SK-N-SH (cell line): ENCODE measurements at regions not wholly inside any gene's neighbourhood (a gene's known extent, or its start where the extent isn't known, plus 50 kb on each side); places are given as distances from the start of the nearest gene placed in this dataset.

Experiments used
- CTCF ChIA-PET: fragments of 300-600, 350-600 bp; formaldehyde crosslinking; extraction: SDS; loops from one replicate; lab custom pipeline; 2021; lab: Yijun Ruan, JAX
- POLR2A ChIA-PET: fragments of 350-600 bp; sonication (Branson Sonifier 250); formaldehyde crosslinking; extraction: SDS; loops from one replicate; lab custom pipeline; 2020; ENCODE audit warnings: antibody characterized with exemption, inconsistent platforms; lab: Yijun Ruan, JAX
- DNase-seq: peaks from one replicate; pipeline ENCODE4 v3.0.0; 2012
- H2AFZ ChIP-seq: fragments of 200-600 bp; sonication (generic); 2 replicates; pipeline ENCODE4 v1.8.1; 2016; ENCODE audit warnings: antibody characterized with exemption, mild to moderate bottlenecking, low read depth
- H3F3A ChIP-seq: fragments of 200-600 bp; sonication (generic); replicated peaks from 2 replicates; pipeline ENCODE3; 2016; ENCODE audit warnings: antibody characterized with exemption, mild to moderate bottlenecking; ENCODE audit not compliant: insufficient read depth
- H3K27ac ChIP-seq, 2 experiments: fragments of 200-500 bp in 1 of 2; fragments of 200-600 bp in 1 of 2; sonication (Bioruptor generic) in 1 of 2; sonication (generic), shearing (Covaris generic) in 1 of 2; 2 replicates each; pipeline versions ENCODE4 v1.5.1 to v1.6.1; 2014 to 2016; ENCODE audit warnings: low read depth in 2 of 2, inconsistent platforms in 1 of 2, low read length in 1 of 2, mild to moderate bottlenecking in 1 of 2, mixed read lengths in 1 of 2
- H3K27me3 ChIP-seq: fragments of 200-600 bp; sonication (generic), shearing (Covaris generic); 2 replicates; pipeline ENCODE4 v1.6.1; 2016; ENCODE audit warnings: mixed run types; ENCODE audit not compliant: insufficient read depth
- H3K36me3 ChIP-seq, 2 experiments: fragments of 200-500 bp in 1 of 2; fragments of 200-600 bp in 1 of 2; sonication (Bioruptor generic) in 1 of 2; sonication (generic) in 1 of 2; replicated peaks in 1 of 2; 2 replicates each; pipeline versions ENCODE3 to v1.5.1; 2014 to 2016; ENCODE audit warnings: low read length in 1 of 2, mild to moderate bottlenecking in 1 of 2; ENCODE audit not compliant: insufficient read depth in 2 of 2, control insufficient read depth in 1 of 2
- H3K4me1 ChIP-seq, 2 experiments: fragments of 200-500 bp in 1 of 2; fragments of 200-600 bp in 1 of 2; sonication (Bioruptor generic) in 1 of 2; sonication (generic), shearing (Covaris generic) in 1 of 2; 2 replicates each; pipeline versions ENCODE4 v1.5.1 to v1.6.1; 2014 to 2016; ENCODE audit warnings: low read depth in 1 of 2, low read length in 1 of 2, mixed run types in 1 of 2; ENCODE audit not compliant: insufficient read depth in 2 of 2, control insufficient read depth in 1 of 2
- H3K4me2 ChIP-seq: fragments of 200-600 bp; sonication (generic), shearing (Covaris generic); 2 replicates; pipeline ENCODE4 v1.6.1; 2017; ENCODE audit warnings: mixed run types
- H3K4me3 ChIP-seq, 2 experiments: fragments of 200-500 bp in 1 of 2; fragments of 200-600 bp in 1 of 2; sonication (Bioruptor generic) in 1 of 2; sonication (generic), shearing (Covaris generic) in 1 of 2; 2 replicates each; pipeline versions ENCODE4 v1.5.1 to v1.8.1; 2014 to 2016; ENCODE audit warnings: low read depth in 2 of 2, inconsistent platforms in 1 of 2, low read length in 1 of 2, mild to moderate bottlenecking in 1 of 2, mixed read lengths in 1 of 2, moderate library complexity in 1 of 2
- H3K79me2 ChIP-seq: fragments of 200-600 bp; sonication (generic); 2 replicates; pipeline ENCODE4 v1.8.1; 2017; ENCODE audit warnings: mild to moderate bottlenecking; ENCODE audit not compliant: insufficient read depth
- H3K9ac ChIP-seq: fragments of 200-600 bp; sonication (generic); 2 replicates; pipeline ENCODE4 v1.6.1; 2017; ENCODE audit warnings: mixed run types
- H3K9me2 ChIP-seq: fragments of 200-600 bp; sonication (generic); 2 replicates; pipeline ENCODE4 v1.6.1; 2017; ENCODE audit warnings: mixed run types
- H3K9me3 ChIP-seq: fragments of 200-600 bp; sonication (generic); 2 replicates; pipeline ENCODE4 v1.6.1; 2017; ENCODE audit warnings: mixed run types, mild to moderate bottlenecking, moderate library complexity
- H4K20me1 ChIP-seq: fragments of 200-600 bp; sonication (generic); 2 replicates; pipeline ENCODE4 v1.6.1; 2017; ENCODE audit warnings: mild to moderate bottlenecking, mixed run types; ENCODE audit not compliant: insufficient read depth
- CHD2 ChIP-seq: fragments of 150-350 bp; IDR thresholded peaks from 2 replicates; pipeline ENCODE4 v1.6.1; 2018; ENCODE audit warnings: low read length; ENCODE audit not compliant: partially characterized antibody
- ELF1 ChIP-seq: IDR thresholded peaks from 2 replicates; pipeline ENCODE4 v1.4.0; 2012
- EP300 ChIP-seq, 2 experiments: IDR thresholded peaks; 2 replicates each; pipeline versions ENCODE4 v1.4.0 to v1.6.1; 2012; ENCODE audit warnings: borderline replicate concordance in 1 of 2, low read depth in 1 of 2, low read length in 1 of 2
- FOSL2 ChIP-seq: IDR thresholded peaks from 2 replicates; pipeline ENCODE4 v1.4.0; 2012; ENCODE audit warnings: low read depth, mild to moderate bottlenecking, moderate library complexity, borderline replicate concordance
- FOXJ3 ChIP-seq: sonication (generic); formaldehyde crosslinking; IDR thresholded peaks from 2 replicates; pipeline ENCODE4 v1.5.1; 2020; ENCODE audit warnings: mild to moderate bottlenecking, missing genetic modification reagents
- FOXM1 ChIP-seq: IDR thresholded peaks from 2 replicates; pipeline ENCODE4 v1.4.0; 2012; ENCODE audit warnings: low read depth, mild to moderate bottlenecking
- IRF3 ChIP-seq: fragments of 150-350 bp; IDR thresholded peaks from 2 replicates; pipeline ENCODE4 v1.6.1; 2016; ENCODE audit warnings: mild to moderate bottlenecking, low read depth, low read length
- MEF2A ChIP-seq: IDR thresholded peaks from 2 replicates; pipeline ENCODE4 v1.4.0; 2012; ENCODE audit warnings: low read depth, borderline replicate concordance
- POLR2AphosphoS5 ChIP-seq: IDR thresholded peaks from 2 replicates; pipeline ENCODE4 v1.6.1; 2012; ENCODE audit warnings: low read depth, low read length
- SIN3A ChIP-seq: IDR thresholded peaks from 2 replicates; pipeline ENCODE4 v1.6.1; 2012; ENCODE audit warnings: low read depth, mild to moderate bottlenecking, low read length, moderate library complexity, borderline replicate concordance
- SMC3 ChIP-seq: IDR thresholded peaks from 2 replicates; pipeline ENCODE4 v1.6.1; 2012; ENCODE audit warnings: low read depth, low read length, improper control_type of control experiment
- TAF1 ChIP-seq: IDR thresholded peaks from 2 replicates; pipeline ENCODE4 v1.6.1; 2012; ENCODE audit warnings: low read depth, mild to moderate bottlenecking, low read length, moderate library complexity, borderline replicate concordance
- TEAD4 ChIP-seq: IDR thresholded peaks from 2 replicates; pipeline ENCODE4 v1.4.0; 2012; ENCODE audit warnings: mild to moderate bottlenecking, borderline replicate concordance; ENCODE audit not compliant: insufficient read depth
- USF1 ChIP-seq: IDR thresholded peaks from 2 replicates; pipeline ENCODE4 v1.4.0; 2012; ENCODE audit warnings: low read depth, borderline replicate concordance
- USF2 ChIP-seq: fragments of 150-350 bp; IDR thresholded peaks from 2 replicates; pipeline ENCODE4 v1.6.1; 2017; ENCODE audit warnings: antibody characterized with exemption, low read length, low read depth, borderline replicate concordance
- WGBS: methylation state at CpG from one replicate; pipeline ENCODE4 v1.1.6; 2017; ENCODE audit warnings: low lambda C conversion rate; 5-methylcytosine and 5-hydroxymethylcytosine counted together

- TF ChIP-seq IRF3 (no peak), SMC3 (no peak)
Measured at GRCh38 chr6:4349931-4350330, 214.6 kb upstream of the ECI2 start (continued).

- Histone ChIP-seq H4K20me1 (no peaks in the 10 kb centered on the region), H3K9me2 (no peaks in the 10 kb centered on the region), H3K4me1 (peaks cover 0 to 16% of the 10 kb centered on the region in 2 experiments; a peak in 2 of 4 replicates), H3K4me3 (no peak overlapping the region), H3K9ac (no peak overlapping the region), H3F3A (peaks cover 8% of the 10 kb centered on the region), H3K27ac (no peak overlapping the region), H3K4me2 (no peak overlapping the region), H3K27me3 (no peaks in the 10 kb centered on the region; the same call in 1 of the 2 replicates), H3K79me2 (no peaks in the 10 kb centered on the region), H3K9me3 (no peaks in the 10 kb centered on the region), H2AFZ (no peak overlapping the region), H3K36me3 (no peaks in the 10 kb centered on the region)
- TF ChIP-seq USF2 (no peak), CHD2 (no peak), USF1 (no peak), FOSL2 (no peak), SMC3 (no peak), EP300 (IDR thresholded peaks at IDR 0.05; ENCODE audit: borderline replicate concordance in 1 of 2, low read depth in 1 of 2, low read length in 1 of 2) (no peak), TEAD4 (no peak), MEF2A (no peak), TAF1 (no peak), SIN3A (no peak), POLR2AphosphoS5 (no peak), FOXM1 (no peak), IRF3 (no peak), FOXJ3 (CRISPR knock-in tag) (no peak), ELF1 (no peak)
- WGBS: 82% methylated on average over 11 of the region's 11 CpGs
- CTCF ChIA-PET: no interaction called here
- no peak for DNase-seq
- POLR2A ChIA-PET: no interaction called here
Measured at GRCh38 chr6:4349323-4349722, 213.9 kb upstream of the ECI2 start.
